IMR-90 (cell line): ENCODE measurements at regions not wholly inside any gene's neighbourhood (a gene's known extent, or its start where the extent isn't known, plus 50 kb on each side); places are given as distances from the start of the nearest gene placed in this dataset.

Source experiments
- BHLHE40 ChIP-seq: fragments of 150-350 bp; IDR thresholded peaks from 2 replicates; pipeline ENCODE4 v1.6.1; 2016; ENCODE audit warnings: mild to moderate bottlenecking, low read depth, low read length
- CEBPB ChIP-seq: IDR thresholded peaks from 2 replicates; pipeline ENCODE4 v1.6.1; 2012; ENCODE audit warnings: low read depth, low read length, improper control_type of control experiment
- MAFK ChIP-seq: IDR thresholded peaks from 2 replicates; pipeline ENCODE4 v1.6.1; 2012; ENCODE audit warnings: low read depth, low read length, improper control_type of control experiment
- MAZ ChIP-seq: IDR thresholded peaks from 2 replicates; pipeline ENCODE4 v1.6.1; 2012; ENCODE audit warnings: low read depth, mild to moderate bottlenecking, low read length, improper control_type of control experiment, moderate library complexity, borderline replicate concordance
- MXI1 ChIP-seq: IDR thresholded peaks from 2 replicates; pipeline ENCODE4 v1.6.1; 2012; ENCODE audit warnings: low read depth, mild to moderate bottlenecking, low read length, moderate library complexity, borderline replicate concordance
- NFE2L2 ChIP-seq: fragments of 150-350 bp; IDR thresholded peaks from 2 replicates; pipeline ENCODE4 v1.6.1; 2016; ENCODE audit warnings: low read depth, mild to moderate bottlenecking, low read length
- POLR2A ChIP-seq: IDR thresholded peaks from 2 replicates; pipeline ENCODE4 v1.6.1; 2012; ENCODE audit warnings: mild to moderate bottlenecking, low read depth, low read length
- RAD21 ChIP-seq: IDR thresholded peaks from 2 replicates; pipeline ENCODE4 v1.6.1; 2012; ENCODE audit warnings: low read length, improper control_type of control experiment
- RFX5 ChIP-seq: IDR thresholded peaks from 2 replicates; pipeline ENCODE4 v1.8.0; 2012; ENCODE audit warnings: low read depth, mild to moderate bottlenecking, low read length, moderate library complexity
- SMC3 ChIP-seq: fragments of 150-350 bp; IDR thresholded peaks from 2 replicates; pipeline ENCODE4 v1.6.1; 2016; ENCODE audit warnings: low read depth, mild to moderate bottlenecking, antibody characterized with exemption, low read length, moderate library complexity
- TF ChIP-seq, protein P1 (sequence below): conservative IDR thresholded peaks from 2 replicates; pipeline ENCODE4 v1.5.1; 2012; ENCODE audit warnings: mild to moderate bottlenecking, low read depth, low read length, improper control_type of control experiment
- TF ChIP-seq, protein P2 (sequence below): fragments of 150-350 bp; IDR thresholded peaks from 2 replicates; pipeline ENCODE4 v1.6.1; 2017; ENCODE audit warnings: mild to moderate bottlenecking, antibody characterized with exemption, low read length, low read depth

DNA sequence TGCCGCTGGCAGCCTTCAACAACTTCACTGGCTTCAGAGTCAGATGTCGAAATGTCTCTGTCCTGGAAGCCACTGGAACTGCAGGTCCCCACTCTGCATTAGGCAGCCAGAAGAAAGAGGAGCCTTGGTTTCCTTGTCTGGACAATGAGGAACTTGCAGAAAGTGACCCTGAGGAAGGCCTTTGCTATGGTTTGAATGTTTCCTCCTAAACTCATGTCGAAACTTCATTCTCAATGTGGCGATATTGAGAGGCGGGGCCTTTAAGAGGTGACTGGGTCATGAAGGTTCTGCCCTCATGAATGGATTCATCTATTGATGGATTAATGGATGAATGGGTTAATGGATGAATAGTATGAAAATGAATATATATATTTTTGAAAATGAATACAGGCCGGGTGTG, 61.6 kb upstream of the GPR26 start:
- TF ChIP-seq, protein P1, sequence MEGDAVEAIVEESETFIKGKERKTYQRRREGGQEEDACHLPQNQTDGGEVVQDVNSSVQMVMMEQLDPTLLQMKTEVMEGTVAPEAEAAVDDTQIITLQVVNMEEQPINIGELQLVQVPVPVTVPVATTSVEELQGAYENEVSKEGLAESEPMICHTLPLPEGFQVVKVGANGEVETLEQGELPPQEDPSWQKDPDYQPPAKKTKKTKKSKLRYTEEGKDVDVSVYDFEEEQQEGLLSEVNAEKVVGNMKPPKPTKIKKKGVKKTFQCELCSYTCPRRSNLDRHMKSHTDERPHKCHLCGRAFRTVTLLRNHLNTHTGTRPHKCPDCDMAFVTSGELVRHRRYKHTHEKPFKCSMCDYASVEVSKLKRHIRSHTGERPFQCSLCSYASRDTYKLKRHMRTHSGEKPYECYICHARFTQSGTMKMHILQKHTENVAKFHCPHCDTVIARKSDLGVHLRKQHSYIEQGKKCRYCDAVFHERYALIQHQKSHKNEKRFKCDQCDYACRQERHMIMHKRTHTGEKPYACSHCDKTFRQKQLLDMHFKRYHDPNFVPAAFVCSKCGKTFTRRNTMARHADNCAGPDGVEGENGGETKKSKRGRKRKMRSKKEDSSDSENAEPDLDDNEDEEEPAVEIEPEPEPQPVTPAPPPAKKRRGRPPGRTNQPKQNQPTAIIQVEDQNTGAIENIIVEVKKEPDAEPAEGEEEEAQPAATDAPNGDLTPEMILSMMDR: no peak
- TF ChIP-seq MXI1 (no peak), POLR2A (no peak), MAFK (no peak), NFE2L2 (no peak), SMC3 (no peak), RAD21 (no peak), CEBPB (no peak), BHLHE40 (no peak), RFX5 (no peak), MAZ (no peak)
- TF ChIP-seq, protein P2, sequence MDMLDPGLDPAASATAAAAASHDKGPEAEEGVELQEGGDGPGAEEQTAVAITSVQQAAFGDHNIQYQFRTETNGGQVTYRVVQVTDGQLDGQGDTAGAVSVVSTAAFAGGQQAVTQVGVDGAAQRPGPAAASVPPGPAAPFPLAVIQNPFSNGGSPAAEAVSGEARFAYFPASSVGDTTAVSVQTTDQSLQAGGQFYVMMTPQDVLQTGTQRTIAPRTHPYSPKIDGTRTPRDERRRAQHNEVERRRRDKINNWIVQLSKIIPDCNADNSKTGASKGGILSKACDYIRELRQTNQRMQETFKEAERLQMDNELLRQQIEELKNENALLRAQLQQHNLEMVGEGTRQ: no peak
